HG02798 (cell line): ENCODE measurements at regions not wholly inside any gene's neighbourhood (a gene's known extent, or its start where the extent isn't known, plus 50 kb on each side); places are given as distances from the start of the nearest gene placed in this dataset.

Experiments used
- ATAC-seq: cut with Tn5 transposase; IDR thresholded peaks from one replicate; pipeline ENCODE4 v1.9.1; 2021; ENCODE audit warnings: mild to moderate bottlenecking; ENCODE audit not compliant: unreplicated experiment, poor library complexity

DNA sequence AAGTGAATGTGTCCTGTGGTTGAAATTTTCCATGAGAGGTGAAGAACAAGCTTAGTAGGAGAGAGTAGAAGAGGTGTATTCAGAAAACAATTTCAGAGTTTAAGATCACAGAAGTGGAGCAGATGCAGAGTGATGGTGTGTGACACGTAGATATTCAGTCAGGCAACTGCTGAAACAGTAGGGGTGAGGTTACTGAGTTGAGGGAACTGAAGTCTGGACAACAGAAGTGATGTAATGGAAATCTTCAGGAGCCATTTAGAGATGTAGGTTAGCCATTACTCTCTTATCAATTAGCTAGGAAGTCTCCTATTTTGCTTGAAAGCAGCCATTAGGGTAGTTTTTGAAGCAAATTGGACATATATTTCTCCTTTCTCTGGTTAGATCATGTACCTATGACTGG lies 584.4 kb downstream of the PKHD1 start:
- no peak for ATAC-seq

DNA sequence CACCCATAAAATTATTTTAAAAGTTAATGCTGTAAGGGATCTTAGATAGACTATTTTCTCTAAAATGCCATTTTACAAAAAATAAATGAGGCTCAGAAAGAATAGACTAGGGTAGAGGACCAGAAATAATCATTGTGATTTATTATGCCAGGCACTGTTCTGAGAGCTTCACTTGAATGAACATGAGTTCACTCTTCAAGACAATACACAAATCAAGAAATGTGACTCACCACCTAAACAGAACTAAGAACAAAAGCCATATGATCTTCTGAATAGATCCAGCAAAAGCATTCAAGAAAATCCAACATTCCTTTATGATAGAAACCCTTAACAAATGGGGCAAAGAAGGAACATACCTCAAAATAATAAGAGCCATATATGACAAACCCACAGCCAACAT lies 582.0 kb downstream of the PKHD1 start:
- no peak for ATAC-seq

DNA sequence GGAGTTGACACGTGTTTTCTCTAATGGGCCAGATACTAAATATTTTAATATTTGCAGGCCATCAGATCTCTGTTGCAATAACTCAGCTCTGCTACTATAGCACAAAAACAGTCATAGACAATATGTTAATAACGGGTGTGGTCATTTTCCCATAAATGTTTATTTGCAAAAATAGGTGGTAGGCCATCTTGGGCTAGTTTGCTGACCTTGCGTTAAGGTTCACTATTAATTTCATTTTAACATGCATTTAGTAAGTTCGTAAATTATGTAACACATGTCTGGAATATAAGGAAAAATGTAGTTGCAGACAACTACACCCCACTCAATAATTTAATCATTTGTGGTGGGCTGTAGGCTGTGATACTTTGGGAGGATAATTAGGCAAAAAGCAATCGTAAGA lies 577.8 kb downstream of the PKHD1 start:
- no peak for ATAC-seq

DNA sequence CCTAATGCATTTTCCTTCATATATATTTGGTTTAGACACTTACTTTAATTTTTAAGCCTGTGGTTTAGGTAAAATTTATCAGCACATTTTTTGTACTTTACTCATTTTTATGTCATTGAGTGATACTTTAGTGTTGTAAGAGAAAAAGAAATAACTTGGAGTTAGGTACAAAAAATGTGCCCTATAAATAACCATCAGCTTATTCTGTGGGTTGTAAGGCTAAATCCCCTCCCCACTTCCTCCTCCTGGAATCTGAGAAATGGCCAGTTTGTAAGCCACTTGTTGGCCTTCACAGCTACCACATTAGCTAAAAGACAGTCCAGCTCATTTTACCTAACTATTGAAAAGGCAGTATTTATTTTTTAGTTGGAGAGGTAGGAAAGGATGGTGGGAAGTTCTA lies 576.3 kb downstream of the PKHD1 start:
- no peak for ATAC-seq

DNA sequence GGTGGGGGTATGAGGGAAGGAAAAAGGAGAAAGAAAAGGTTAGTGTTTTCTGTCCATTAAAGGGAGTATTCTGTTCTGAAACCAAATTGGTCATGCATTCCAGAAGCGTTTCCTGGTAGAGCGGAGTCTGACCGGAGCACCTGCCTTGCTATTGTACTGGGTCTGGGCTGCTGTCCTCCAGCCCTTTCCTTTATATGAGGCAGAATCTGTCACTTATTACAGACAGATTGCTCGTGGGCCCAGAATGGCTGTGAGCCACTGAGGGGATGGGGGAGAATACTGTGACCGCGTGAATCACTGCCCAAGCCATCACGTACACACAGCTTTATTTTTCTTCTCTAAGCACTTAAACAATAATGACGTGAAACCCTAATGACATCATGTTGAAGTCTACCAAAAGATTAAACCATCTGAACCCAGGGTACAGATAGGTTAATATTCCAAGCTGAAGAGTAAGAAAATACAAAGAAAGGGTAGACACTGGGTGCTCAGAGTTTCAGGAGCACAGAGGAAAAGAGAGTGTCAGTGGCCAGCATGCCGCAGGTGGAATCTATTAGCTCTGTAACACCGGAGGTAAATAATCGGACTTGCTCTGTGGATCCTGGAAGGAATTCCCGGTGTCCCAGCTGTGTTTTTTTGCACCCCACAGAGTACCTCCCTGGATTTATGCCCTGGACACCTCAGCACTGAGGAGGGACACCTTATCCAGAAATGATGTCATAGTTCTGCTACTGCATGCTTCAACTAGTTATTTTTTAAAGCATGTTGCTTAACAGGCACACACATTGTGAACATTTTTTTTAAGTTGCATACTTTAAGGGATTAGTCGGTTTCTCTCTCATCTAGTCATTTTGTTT lies 573.3 kb downstream of the PKHD1 start:
- no peak for ATAC-seq

DNA sequence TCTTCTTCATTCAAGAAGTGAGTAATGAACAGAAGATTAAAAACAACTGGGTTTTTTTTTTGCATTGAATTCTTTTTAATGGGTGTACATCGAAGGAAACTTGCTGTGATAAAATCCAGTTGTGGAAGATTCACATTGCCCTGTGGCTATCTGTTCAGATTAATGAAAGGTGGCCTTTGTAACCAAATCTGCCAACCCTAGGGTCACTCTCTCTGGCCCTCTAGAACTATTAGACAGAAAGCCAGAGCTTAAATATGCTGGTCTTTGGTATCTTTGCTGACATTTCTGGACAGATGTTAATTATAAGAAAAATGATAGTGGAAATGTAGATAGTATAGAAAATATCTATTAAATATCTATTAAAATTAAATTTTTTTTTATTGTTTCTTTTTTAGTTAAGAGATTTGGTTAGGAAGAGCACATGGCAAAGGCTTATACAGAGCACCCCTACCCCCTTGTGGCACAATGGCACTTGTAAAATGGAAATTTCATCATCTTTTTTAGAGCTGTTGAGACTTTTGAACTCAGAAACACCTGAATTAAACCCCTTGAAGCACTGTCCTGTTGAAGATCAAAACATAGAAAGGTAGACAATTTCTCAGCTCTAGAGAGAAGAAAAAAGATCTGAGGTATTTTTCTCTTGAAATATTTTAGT lies 572.5 kb downstream of the PKHD1 start:
- no peak for ATAC-seq

DNA sequence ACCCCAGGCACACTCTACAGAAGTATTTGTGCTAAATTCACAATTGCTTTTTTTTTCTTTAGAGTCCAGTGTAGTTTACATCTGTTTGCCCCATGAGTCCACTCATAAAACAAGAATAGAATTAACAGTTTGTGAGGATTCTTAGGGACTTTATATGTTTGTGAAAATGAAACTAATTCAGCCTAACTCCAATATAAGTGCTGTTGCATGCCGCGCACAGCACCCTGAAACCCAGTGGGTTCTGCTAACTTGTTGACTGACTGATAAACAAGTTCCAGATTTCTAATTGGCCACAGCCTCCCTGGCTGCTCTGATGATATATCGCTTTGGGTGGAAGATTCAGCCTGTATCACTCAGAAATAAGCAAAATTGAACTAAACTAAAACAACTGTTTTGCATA lies 561.4 kb downstream of the PKHD1 start:
- no peak for ATAC-seq

DNA sequence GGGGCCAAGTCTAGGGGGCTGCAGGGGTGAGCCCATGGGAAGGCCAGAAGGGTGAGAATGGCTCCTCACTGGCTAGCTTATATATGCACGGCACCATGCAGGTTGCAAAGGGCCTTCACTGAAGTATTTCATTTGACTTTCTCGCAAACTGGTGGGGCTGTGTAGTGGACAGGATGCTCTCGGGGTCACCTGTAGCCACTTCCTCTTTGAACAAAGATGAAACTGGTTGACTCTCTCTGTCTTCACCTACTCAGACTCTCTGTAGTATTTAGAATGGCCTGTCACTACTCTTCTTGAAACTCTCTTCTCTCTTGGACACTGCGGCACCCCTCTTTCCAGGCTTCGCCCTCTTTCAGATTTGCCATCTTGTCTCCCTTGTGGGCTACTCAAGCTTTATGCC lies 560.5 kb downstream of the PKHD1 start:
- ATAC-seq = no peak

DNA sequence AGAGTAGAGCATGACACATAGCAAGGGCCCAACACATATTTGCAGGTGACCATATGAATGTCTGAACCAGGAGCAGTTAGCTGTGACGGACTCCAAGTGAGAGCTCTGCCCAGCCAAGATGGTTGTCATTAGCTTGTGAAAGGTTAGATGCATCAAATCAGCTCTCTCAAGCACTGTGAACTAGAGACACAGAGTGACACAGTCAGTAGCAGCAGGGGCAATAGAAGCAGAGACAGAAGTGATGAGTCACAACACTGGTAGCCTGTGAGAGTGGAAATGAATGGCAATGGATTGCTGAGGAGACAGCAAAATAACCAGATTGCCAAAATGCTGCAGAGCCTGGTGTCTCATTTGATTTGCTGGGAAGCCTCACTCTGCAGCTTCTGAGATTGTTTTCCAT lies 558.9 kb downstream of the PKHD1 start:
- ATAC-seq = no peak

DNA sequence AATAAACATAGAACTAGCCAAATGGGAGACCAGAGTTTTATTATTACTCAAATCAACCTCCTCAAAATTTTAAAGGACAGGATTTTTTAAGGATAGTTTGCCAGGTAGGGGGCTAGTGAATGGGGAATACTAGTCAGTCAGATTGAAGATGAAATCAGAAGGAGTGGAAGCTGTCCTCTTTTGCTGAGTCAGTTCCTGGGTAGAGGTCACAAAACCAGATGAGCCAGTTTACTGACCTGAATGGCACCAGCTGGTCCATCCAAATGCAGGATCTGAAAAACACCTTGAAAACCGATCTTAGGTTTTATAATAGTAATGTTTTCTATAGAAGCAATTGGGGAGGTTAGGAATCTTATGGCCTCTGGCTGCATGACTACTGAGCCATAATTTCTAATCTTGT lies 558.2 kb downstream of the PKHD1 start:
- no peak for ATAC-seq

DNA sequence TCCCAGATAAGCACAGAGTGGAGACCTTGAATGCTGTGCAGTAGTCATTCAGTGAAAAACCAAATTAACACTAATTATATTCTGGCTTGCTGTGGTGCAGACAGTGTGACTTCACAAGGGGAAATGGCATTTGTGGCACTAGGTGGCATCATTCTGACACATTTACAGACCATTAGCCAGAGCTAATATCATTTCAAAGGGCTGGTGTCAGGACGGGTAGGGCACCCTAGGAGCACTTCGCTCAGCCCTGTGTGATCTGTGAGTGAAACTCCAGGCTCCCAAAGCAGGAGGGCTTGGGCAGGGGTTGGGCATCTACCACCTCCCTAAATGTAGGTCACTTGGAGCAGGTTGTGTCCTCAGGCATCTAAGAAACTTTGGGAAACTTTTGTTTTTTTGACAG lies 555.8 kb downstream of the PKHD1 start:
- ATAC-seq = no peak

DNA sequence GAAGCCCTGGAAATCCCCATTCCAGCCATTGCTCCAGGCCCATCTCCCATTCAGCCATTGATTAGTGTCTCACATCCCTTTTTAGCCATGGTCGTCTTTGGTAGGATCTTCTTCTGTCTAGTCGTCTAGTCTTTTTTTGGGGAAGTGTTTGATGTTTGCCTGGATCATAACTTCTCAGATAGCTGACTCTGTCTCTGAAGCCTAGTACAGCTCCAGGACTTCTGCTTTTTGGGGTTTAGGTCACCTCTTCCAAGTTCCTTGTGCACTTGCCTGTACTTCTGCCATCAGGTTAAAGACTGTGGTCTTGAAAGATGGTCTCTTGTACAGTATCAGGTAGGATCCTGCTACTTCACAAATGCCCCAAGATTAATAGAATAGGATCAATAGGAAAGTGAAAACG lies 553.5 kb downstream of the PKHD1 start:
- no peak for ATAC-seq

DNA sequence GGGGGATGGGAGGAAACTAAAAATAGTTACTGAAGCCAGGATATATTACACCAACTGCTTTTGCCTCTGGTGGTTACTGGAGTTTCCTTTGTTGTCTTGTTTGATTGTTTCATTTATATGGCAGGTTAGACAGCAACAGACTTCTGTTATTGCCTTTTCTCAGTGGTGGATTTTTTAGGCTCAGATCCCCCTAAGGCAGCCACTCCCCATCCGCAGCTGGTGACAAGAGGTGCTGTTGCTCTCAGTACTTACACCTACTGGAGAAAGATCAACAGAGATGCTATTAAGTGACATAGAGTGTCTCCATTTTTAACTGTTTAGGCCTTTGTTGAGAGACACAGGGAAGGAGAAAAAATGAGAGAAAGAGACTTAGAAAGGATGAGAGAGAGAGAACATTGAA lies 552.1 kb downstream of the PKHD1 start:
- ATAC-seq = no peak

DNA sequence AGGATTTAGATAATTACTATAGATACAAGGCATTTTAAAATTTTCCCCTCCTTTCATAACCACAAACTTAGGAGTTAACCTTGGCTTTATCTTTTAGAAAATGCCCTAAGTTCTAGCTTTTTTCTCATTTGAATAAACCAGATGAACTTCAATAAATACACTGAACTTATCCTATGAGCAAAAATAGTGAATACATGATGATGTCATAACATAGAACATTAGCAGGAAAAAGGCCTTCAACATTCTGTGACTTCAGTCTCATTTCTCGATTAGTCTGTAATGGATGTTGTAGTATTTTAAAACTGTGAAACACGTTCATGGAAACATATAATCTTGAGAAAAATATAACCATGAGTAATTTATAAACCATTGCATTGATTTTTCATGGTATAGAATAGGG lies 550.7 kb downstream of the PKHD1 start:
- no peak for ATAC-seq

DNA sequence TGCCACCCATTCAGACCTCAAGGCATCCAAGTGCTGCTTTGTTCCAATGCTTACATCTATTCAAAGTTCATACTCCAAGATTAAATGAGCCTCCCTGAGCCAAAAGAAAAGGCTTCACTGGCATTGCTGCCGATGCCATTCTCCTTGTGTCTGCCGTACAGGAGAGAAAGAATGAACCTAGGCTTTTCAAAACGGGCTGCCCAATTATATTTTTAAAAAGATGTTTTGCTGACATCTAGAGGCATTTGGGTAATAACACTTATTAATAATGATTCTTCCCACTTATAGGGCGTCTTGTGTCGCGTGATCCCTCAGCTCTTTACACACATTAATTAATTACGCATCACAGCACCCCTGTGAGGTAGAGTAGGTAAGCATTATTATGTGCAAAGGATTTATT lies 545.6 kb downstream of the PKHD1 start:
- ATAC-seq = no peak

DNA sequence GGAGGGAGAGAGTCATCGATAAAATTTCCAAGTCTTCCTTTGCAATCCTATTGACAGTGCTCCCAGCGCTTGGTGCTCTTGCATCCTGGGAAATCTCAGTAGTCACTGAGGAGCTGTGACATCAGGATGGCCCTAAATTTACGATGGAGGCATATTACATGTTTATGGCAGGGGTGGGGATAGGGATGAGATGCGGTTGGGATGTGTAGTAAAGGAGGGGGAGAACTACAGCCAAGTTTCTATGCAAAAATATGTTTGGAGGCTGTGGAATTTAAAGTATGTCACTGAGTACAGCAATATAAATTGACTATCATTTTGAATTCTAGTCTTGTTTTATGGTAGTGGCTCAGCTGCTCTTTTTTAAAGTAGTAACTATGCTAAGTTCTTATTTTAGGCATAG lies 544.9 kb downstream of the PKHD1 start:
- ATAC-seq = no peak

DNA sequence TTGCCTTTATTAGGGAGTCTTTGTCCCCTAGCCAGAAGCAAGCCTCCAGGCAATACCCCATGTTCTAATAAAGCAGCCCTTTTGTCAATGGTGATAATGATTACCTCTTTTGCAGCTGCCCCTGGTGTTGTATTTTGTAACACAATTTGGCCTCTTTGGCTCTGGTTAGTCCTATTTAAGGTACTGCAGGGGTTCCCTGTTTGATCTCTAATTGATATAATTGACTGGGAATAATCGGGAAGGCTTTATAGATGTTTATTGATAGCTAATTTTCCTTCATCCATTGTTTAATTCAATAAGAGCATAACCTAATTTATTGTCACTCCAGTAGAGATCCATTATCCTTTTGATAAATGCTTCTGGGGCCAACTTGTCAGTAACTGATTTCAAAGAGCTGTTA lies 537.2 kb downstream of the PKHD1 start:
- no peak for ATAC-seq

DNA sequence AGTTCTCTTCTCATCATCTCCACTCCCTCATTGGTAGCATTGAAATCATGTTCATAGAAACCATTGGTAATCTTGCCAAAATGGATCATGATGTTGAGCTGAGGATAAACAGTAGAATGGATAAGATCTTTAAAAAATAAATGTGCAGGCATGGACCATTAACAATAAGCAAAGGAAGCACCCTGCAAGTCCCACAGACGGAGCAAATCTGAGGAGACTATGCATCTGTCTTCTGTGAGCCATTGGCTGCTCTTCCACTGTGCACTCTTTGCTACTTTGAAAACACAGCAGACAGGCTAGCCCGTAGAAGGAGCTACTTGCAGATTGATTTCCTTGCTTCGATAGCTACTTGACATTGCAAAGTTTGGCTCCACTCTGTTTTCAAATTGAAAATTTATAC lies 535.0 kb downstream of the PKHD1 start:
- no peak for ATAC-seq

DNA sequence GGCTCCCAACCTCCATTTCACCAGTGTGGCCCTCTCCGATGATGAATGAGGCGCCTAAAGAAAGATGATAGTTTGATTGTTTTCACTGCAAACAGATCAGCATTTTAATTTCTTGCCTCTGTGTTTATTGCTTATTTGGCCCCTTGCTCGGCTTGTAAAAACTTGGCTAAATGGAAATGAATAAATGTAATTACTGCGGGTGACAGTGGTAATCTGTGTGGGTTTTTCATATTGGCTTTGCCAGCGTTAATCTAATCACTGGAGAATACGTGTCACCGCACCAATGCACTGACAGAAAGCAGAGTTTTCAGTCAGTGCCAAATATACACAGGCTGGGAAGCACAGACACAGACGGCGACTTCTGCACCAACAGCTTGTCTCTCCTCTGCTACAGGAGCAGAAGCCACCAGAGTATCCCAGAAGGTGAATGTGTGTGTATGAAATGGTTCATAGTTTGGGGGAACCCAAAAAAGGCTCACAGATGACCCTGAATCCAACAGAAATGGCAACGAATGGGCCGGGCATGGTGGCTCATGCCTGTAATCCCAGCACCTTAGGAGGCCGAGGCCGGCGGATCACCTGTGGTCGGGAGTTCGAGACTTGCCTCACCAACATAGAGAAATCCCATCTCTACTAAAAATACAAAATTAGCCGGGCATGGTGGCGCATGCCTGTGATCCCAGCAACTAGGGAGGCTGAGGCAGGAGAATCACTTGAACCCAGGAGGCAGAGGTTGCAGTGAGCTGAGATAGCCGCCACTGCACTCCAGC lies 534.0 kb downstream of the PKHD1 start:
- ATAC-seq = no peak

DNA sequence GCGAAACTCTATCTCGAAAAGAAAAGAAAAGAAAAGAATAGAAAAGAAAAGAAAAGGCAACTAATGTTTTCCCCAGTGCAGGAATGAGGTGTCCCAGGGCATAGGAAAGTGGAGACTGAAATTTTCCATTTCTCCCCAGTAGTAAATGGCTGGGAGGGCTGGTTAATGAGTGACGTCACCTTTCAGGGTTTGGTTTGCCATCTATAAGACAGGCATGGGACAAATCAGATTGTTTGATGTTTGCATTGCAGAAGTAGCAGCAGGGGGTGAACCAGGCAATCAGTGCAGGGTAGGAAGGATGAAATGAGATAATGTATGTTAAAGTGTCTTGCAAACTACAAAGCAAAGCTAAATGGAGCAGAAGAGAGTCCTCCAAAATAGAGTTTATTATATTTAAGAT lies 533.4 kb downstream of the PKHD1 start:
- ATAC-seq = no peak

DNA sequence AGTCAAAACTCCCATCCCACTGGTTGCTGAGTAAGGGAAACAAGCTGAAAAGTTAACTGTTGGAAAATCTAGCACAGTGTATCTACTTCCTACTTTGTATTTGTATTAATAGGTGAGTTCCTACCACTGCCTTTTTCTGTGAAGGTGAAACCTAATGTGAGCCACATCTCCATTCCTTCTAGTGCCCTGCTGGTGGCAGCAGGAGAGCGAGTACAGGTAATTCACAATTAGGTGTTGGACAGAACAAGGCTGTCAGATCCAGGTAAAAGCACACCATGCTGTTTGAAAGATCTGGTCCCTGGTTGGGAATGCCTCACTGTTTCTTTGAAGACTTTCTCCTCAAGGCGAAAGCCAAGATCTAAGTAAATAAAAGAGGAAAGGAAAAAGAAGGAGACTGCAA lies 528.4 kb downstream of the PKHD1 start:
- no peak for ATAC-seq
